ENCODE measurements at regions not wholly inside any gene's neighbourhood (a gene's known extent, or its start where the extent isn't known, plus 50 kb on each side); places are given as distances from the start of the nearest gene placed in this dataset.
"Not testable (repeated sequence)": the region's sequence is repeated elsewhere in the genome, so short reads cannot be mapped to it uniquely, and the experiment has no call there.

DNA sequence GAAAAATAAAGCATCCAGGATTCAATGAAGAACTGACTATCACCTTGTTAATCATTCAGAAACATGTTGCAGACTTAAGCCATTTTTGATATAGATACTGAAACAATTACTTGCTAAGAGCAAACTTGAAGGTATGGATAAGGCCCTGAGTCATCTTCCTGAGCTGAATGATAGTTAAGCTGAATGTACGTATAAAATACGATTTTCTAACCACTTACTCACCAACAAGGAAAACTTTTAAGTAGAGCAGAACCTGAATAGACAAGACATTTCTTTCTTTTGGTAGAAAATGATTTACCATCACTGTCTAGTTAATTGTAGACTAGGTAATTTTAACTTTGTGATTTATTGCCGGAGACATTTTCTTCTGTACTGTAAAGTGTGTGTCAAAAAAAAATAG lies 261.2 kb downstream of the RTP5 start:
- not testable (repeated sequence) for TF ChIP-seq POLR2AphosphoS5 (IDR thresholded peaks at IDR 0.05; ENCODE audit: borderline replicate concordance, low read depth, low read length); FOXP2 (optimal IDR thresholded peaks at IDR 0.05; ENCODE audit: control extremely low read depth, extremely low read length, insufficient read depth)
